MM.1S (cell line): ENCODE measurements at regions not wholly inside any gene's neighbourhood (a gene's known extent, or its start where the extent isn't known, plus 50 kb on each side); places are given as distances from the start of the nearest gene placed in this dataset.

ENCODE experiments used
- EZH2 ChIP-seq: fragments of 300-600 bp; sonication (generic); optimal IDR thresholded peaks from 2 replicates; pipeline ENCODE3; 2017; ENCODE audit warnings: low read depth, mild to moderate bottlenecking, antibody characterized with exemption, low read length, mixed read lengths
- TF ChIP-seq, protein P1 (sequence below): fragments of 300-600 bp; sonication (generic); IDR thresholded peaks from 2 replicates; pipeline ENCODE4 v1.5.1; 2016; ENCODE audit warnings: antibody characterized with exemption, low read length, mixed read lengths

DNA sequence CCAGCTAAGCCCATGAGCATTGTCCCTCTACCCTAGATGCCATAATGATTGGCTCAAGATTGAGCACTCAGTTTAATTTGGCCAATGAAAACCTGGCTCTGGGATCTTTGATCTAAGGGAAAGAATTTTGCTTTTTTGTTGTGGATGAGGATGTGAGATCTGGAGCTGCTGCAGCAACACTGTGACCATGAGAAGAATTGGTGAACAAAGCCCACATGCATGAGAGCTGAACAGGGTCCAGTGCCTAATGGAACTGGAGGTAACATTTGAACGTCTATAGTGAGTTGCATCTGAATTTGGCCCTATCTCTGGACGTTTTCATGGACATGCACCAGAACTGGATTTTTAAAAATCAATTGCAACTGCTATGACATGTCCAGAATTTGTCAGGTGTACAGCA lies 338.6 kb downstream of the AACS start:
- TF ChIP-seq, protein P1, sequence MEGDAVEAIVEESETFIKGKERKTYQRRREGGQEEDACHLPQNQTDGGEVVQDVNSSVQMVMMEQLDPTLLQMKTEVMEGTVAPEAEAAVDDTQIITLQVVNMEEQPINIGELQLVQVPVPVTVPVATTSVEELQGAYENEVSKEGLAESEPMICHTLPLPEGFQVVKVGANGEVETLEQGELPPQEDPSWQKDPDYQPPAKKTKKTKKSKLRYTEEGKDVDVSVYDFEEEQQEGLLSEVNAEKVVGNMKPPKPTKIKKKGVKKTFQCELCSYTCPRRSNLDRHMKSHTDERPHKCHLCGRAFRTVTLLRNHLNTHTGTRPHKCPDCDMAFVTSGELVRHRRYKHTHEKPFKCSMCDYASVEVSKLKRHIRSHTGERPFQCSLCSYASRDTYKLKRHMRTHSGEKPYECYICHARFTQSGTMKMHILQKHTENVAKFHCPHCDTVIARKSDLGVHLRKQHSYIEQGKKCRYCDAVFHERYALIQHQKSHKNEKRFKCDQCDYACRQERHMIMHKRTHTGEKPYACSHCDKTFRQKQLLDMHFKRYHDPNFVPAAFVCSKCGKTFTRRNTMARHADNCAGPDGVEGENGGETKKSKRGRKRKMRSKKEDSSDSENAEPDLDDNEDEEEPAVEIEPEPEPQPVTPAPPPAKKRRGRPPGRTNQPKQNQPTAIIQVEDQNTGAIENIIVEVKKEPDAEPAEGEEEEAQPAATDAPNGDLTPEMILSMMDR: no peak
- no peak for TF ChIP-seq EZH2
